ENCODE measurements at regions not wholly inside any gene's neighbourhood (a gene's known extent, or its start where the extent isn't known, plus 50 kb on each side); places are given as distances from the start of the nearest gene placed in this dataset.

GRCh38 chr18:43705850-43706249, 428.6 kb upstream of the SYT4 start (continued):
- TF ChIP-seq ZSCAN30 (tag by site-specific recombination; IDR thresholded peaks at IDR 0.05) (no peak), ZFP69B (tag by site-specific recombination; IDR thresholded peaks at IDR 0.05) (no peak), ZBTB10 (tag by site-specific recombination; IDR thresholded peaks at IDR 0.05) (no peak), ZNF747 (tag by site-specific recombination; IDR thresholded peaks at IDR 0.05) (no peak), ZNF221 (tag by site-specific recombination; IDR thresholded peaks at IDR 0.05; ENCODE audit: borderline replicate concordance) (no peak)

GRCh38 chr18:43710135-43710534, 432.8 kb upstream of the SYT4 start:
- CTCF ChIA-PET: no interaction called here
- H3K36me3 ChIP-seq (ENCODE audit: control insufficient read depth in 2 of 2, insufficient read depth in 1 of 2, low read length in 2 of 2): no peaks in the 10 kb centered on the region
- no peak overlapping the region for H3K4me3 ChIP-seq (ENCODE audit: low read depth, low read length)
- no peaks in the 10 kb centered on the region for H3K4me1 ChIP-seq (ENCODE audit: control insufficient read depth, insufficient read depth, low read length)
- no peaks in the 10 kb centered on the region for H3K9me3 ChIP-seq (ENCODE audit: control insufficient read depth, insufficient read depth, low read depth, low read length)
- POLR2A ChIA-PET: no interaction called here
- no peak for TF ChIP-seq ZNF132 (tag by site-specific recombination; IDR thresholded peaks at IDR 0.05; ENCODE audit: borderline replicate concordance)
- TF ChIP-seq ZNF148 (tag by site-specific recombination; IDR thresholded peaks at IDR 0.05; ENCODE audit: borderline replicate concordance): no peak
- no peak for TF ChIP-seq ZNF488 (tag by site-specific recombination; IDR thresholded peaks at IDR 0.05)
- no peak for TF ChIP-seq ZNF211 (tag by site-specific recombination; IDR thresholded peaks at IDR 0.05; ENCODE audit: low read depth)
- TF ChIP-seq ZNF2 (tag by site-specific recombination; IDR thresholded peaks at IDR 0.05): no peak
- no peak for TF ChIP-seq ZNF621 (tag by site-specific recombination; IDR thresholded peaks at IDR 0.05)
- no peak for TF ChIP-seq ZNF248 (tag by site-specific recombination; IDR thresholded peaks at IDR 0.05)
- TF ChIP-seq RBAK (tag by site-specific recombination; IDR thresholded peaks at IDR 0.05): no peak
- no peak for TF ChIP-seq ZNF23 (tag by site-specific recombination; IDR thresholded peaks at IDR 0.05; ENCODE audit: borderline replicate concordance)
- TF ChIP-seq ZNF501 (tag by site-specific recombination; IDR thresholded peaks at IDR 0.05): no peak
- TF ChIP-seq ZNF335 (tag by site-specific recombination; conservative IDR thresholded peaks at IDR 0.05): no peak
- TF ChIP-seq YY2 (tag by site-specific recombination; IDR thresholded peaks at IDR 0.05): no peak
- TF ChIP-seq KLF8 (tag by site-specific recombination; IDR thresholded peaks at IDR 0.05): no peak
- no peak for TF ChIP-seq ZBTB10 (tag by site-specific recombination; IDR thresholded peaks at IDR 0.05)
- no peak for TF ChIP-seq ZNF138 (tag by site-specific recombination; IDR thresholded peaks at IDR 0.05; ENCODE audit: borderline replicate concordance)
- no peak for TF ChIP-seq ZNF571 (tag by site-specific recombination; IDR thresholded peaks at IDR 0.05)
- TF ChIP-seq ZSCAN5A (tag by site-specific recombination; IDR thresholded peaks at IDR 0.05): no peak
- TF ChIP-seq GLIS2 (tag by site-specific recombination; IDR thresholded peaks at IDR 0.05): no peak
- no peak for TF ChIP-seq ZNF311 (tag by site-specific recombination; IDR thresholded peaks at IDR 0.05; ENCODE audit: borderline replicate concordance)
- TF ChIP-seq ZNF548 (tag by site-specific recombination; IDR thresholded peaks at IDR 0.05): no peak
- no peak overlapping the region for H3K27ac ChIP-seq (ENCODE audit: extremely low read depth, low read depth, low read length)

All from HEK293 (cell line).